GM18867 (cell line): ENCODE measurements at regions not wholly inside any gene's neighbourhood (a gene's known extent, or its start where the extent isn't known, plus 50 kb on each side); places are given as distances from the start of the nearest gene placed in this dataset.
A peak's percentile ranks its signal among the peaks of the same experiment; 100 is the strongest.

Source experiments
- ATAC-seq: cut with Tn5 transposase; IDR thresholded peaks from one replicate; pipeline ENCODE4 v1.9.1; 2021; ENCODE audit warnings: mild to moderate bottlenecking, moderate library complexity; ENCODE audit not compliant: unreplicated experiment

DNA sequence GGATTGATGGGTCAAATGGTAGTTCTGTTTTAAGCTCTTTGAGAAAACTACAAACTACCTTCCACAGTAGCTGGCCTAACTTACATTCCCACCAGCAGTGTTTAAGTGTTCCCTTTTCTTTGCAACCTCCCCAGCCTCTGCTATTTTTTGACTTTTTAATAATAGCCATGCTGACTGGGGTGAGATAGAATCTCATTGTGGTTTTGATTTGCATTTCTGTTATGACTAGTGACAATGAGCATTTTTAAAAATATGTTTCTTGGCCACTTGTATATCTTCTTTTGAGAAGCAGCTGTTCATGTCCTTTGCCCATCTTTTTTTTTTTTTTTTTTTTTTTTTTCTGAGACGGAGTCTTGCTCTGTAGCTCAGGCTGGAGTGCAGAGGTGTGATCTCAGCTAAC, 155.2 kb upstream of the BMPER start:
- ATAC-seq: peak; percentile 97

DNA sequence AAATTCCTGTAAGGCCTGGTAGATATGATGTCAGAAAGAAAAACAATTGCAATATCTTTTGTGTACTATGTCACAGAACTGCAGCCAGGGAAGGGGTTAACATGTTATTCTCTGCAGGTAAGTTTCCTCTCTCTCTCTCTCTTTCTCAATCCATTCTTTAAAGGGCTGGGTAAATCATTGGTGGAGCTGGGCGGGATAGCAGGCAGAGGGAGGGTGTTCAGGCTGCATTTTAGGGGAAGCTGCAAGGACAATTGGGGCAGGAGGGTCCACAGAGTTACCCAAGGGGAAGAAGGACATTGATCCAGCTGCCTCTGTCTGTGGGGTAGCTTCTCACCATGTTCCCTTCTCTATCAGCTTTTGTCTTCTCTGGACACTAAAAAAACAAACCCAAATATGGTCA, 153.9 kb upstream of the BMPER start:
- no peak for ATAC-seq

- ATAC-seq: no peak
Measured at GRCh38 chr7:33753881-33754525, 151.3 kb upstream of the BMPER start.

DNA sequence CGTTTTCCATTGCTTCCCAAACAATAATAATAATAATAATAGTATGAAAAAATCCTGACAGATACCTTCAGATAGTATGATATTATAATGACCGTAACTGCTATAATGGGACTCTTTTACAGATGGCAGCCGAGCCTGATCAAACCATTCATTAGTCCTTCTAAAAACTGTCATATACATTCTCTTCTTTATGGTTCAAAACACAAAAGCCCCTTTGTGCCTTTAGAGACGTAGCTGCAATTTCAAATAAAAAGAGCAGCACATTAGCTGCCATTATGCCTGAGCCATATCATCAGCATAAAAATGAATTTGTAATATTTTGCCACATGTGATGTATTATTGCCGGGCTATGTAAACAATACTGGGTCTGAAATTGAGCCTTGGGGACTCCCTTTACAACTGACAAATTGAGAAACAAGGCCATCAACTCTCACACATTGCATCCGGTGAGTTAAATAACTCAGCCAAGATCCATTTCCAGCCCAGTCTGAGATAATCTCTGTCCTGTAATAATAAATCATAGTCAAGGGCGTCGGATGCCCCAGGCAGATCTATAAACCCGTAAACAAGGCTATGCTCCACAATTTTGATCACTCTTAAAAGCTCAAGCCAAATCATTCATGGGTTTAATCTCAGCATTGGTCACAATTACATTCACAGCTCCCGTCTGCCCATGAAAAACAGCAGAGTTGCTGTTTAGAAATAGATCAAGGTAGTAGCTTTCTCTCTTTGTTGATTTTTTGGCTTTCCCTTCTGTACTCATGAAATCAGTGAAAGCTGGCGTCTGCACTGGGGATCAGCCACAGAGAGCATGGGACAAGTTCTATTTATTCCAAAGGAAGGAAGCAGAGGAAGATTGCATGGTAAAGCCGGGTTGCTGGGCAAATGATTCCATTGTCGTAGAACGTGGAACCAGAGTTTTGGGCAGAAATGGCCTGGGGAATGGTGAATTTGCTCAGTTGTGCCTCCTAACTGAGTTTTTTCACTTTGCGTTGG, 150.1 kb upstream of the BMPER start:
- ATAC-seq: no peak

GRCh38 chr7:33757050-33757449, 148.3 kb upstream of the BMPER start:
- no peak for ATAC-seq

GRCh38 chr7:33757563-33758165, 147.7 kb upstream of the BMPER start:
- ATAC-seq: no peak

DNA sequence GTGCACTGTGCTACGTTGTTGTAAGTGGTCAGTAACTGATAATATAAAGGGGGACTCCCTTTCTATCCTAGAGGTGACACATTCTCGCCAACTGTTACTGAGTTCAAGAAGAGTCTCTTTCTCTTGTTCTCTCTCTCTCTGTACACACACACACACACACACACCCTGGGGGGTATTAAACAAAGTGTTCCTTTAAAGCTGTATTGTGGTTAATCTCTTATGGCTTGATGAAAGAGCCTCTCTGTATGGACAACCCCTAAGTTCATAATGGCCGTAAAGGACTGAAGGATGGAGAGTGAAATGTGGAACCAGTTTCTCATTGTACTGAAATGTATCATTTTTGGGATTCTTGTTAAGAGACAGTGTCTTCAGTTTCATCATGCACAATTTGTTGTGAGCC, 145.2 kb upstream of the BMPER start:
- no peak for ATAC-seq

DNA sequence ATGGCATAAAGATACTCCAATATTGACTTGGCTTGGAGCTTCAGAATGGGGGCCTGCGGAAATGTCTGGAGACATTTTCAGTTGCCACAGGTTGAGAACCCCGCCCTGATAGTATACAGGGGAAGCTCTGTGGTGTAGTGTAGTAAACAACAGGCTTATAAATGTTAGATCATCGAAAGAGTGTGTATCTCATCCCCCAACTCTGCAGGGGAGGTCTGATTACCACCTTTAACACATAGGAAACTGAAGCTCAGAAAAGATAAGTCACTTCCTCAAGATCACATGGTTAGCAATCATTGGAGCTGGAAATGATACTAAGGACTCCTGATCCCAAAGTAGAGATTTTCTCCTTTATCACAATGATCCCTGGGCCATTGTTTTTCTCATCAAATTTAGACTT, 144.5 kb upstream of the BMPER start:
- no peak for ATAC-seq

GRCh38 chr7:33761449-33762080, 143.8 kb upstream of the BMPER start:
- no peak for ATAC-seq

DNA sequence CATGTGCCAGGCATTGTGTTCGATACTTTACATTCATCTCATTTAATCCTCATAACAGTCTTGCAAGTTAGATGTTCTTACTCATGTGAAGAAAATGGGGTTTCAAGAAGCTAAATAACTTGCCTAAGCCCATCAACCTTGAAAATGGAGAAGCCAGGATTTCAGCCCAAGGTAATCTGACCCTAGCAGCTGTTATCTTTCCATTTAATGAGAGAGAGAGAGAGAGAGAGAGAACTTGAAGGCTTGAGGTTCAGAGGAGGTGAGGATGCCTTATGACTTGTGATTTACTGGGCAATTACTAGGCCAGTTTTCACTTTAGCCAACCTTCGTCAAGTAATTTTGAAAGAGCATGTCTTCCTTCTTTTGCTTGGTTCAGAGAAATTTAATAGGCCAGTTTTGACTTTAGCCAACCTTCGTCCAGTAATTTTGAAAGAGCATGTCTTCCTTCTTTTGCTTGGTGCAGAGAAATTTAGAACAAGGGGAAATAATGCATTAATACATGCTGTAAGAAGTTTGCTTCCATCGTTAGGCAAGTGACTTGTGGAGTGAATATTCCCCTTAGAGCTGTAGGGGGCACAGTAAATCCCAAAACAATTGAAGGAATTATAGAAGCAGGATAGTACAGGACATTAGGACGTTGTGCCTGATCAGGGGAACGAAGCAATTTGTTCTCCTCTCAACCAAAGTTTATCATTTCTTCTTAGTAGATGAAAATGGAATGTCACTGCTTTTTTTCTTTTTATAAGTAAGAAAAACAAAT, 143.0 kb upstream of the BMPER start:
- no peak for ATAC-seq

- ATAC-seq: no peak
Measured at GRCh38 chr7:33762911-33763306, 142.4 kb upstream of the BMPER start.

DNA sequence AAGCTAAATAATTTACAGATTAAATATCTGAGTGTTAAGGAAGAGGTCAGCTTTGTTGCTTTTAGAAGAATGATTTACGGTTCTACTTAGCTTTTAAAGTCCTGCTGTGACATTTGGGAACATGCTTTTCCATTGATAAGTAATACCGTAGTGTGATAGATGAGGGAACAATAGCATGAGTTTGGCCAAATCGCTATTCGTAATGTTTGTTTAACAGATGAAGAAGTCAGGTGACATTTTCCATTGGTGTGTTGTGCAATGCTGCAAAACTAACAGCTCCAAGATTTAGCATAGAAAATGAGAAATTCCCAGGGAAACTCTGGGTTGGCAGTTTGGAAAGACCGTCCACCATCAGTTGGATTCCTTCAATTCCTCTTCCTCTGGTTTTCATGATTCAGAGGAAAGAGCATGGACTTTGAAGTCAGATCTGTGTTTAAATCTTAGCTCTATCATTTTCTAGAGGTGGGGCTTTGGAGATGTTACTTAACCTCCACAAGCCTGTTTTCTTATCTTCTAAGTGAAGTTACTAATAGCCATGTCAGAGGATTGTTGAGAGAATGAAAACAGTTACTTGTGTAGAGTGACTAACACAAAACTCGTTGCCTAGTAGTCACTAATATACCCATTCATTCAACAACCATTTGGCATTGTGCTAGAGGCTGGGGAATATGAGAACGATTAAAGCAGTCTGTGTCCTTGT, 140.4 kb upstream of the BMPER start:
- ATAC-seq: no peak

DNA sequence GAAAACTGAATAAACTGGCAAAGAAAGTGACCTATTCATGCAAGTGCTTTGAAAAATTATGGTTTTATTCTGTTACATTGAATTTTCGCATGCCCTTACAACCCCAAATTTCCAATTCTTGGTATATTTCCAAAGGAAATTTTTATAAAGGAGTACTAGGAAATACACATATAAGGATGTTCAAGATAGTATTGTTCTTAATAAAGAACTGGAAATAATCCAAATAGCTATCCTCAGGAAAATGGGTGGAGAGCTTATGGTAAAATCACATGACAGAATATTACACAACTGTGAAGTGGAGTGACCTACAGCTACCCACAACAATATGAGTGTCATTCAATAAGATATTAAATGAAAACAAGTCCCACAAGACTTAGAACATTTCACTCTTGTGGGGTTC, 138.9 kb upstream of the BMPER start:
- no peak for ATAC-seq

GRCh38 chr7:33769930-33770329, 135.4 kb upstream of the BMPER start:
- no peak for ATAC-seq

GRCh38 chr7:33770576-33770975, 134.8 kb upstream of the BMPER start:
- no peak for ATAC-seq

GRCh38 chr7:33771422-33771821, 133.9 kb upstream of the BMPER start:
- ATAC-seq: no peak

GRCh38 chr7:33773053-33773452, 132.3 kb upstream of the BMPER start:
- no peak for ATAC-seq

DNA sequence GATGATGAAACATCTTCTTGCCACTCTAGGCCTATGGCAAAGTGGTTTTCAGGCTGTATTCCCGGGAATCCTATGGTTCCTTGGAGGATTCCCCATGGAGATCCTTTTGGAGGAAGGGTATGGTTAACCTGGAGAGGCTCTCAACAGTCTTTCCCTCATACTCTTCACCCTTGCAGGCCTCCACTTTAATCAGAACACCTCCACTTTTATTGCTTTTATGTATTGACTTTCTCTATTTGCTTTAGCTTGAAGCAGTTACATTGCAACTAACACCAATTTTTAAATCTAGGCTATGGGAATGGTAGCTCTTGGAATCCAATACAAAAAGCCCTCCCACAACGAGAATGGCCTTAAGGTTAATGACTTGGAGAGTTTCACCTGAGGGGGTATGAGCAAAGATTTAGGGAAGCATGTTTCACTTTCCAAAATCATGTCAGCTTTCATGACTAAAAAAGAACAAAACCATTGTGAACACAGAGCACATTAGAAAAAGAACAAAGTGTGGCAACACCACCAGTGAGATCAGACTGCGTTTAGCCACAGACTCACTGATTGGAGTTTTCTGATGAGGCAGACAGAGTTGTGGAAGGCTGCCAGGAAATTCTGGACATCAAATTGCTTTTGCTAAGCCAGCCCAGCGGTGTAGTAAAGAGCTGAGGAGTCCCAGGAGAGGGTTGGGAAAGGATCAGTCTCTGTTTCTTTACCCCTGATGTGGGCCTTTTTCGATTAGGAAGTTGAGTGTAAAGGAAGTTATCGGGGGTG, 130.4 kb upstream of the BMPER start:
- no peak for ATAC-seq

- ATAC-seq: no peak
Measured at GRCh38 chr7:33775790-33776189, 129.5 kb upstream of the BMPER start.
